Heart right ventricle (tissue), 16 donors: ENCODE measurements at regions not wholly inside any gene's neighbourhood (a gene's known extent, or its start where the extent isn't known, plus 50 kb on each side); places are given as distances from the start of the nearest gene placed in this dataset.

ENCODE experiments used
- ATAC-seq, 8 donors: fragments of 200-7000 bp; cut with Tn5 transposase; one replicate each; pipeline ENCODE4 v1.9.1; 2020; ENCODE audit warnings: mild to moderate bottlenecking in 8 of 8, moderate library complexity in 8 of 8, moderate number of reproducible peaks in 1 of 8
- DNase-seq, 2 donors: peaks; one replicate each; pipeline ENCODE4 v3.0.0-alpha.2; 2020
- H3K27ac ChIP-seq, 10 donors: fragments of 200-600 bp; sonication (generic) in 2 of 10; one replicate each; pipeline versions ENCODE4 v1.5.0 to v1.8.0; 2020 to 2022; ENCODE audit warnings: mild to moderate bottlenecking in 3 of 10
- H3K27me3 ChIP-seq, 7 donors: fragments of 200-600 bp; one replicate each; pipeline ENCODE4 v1.8.0; 2021 to 2022; ENCODE audit warnings: mild to moderate bottlenecking in 2 of 7
- H3K36me3 ChIP-seq, 9 donors: fragments of 200-600 bp; sonication (generic) in 1 of 9; one replicate each; pipeline versions ENCODE4 v1.5.0 to v1.8.0; 2020 to 2022; ENCODE audit warnings: mild to moderate bottlenecking in 2 of 9
- H3K4me1 ChIP-seq, 9 donors: fragments of 200-600 bp; sonication (generic) in 1 of 9; one replicate each; pipeline versions ENCODE4 v1.5.0 to v1.8.0; 2020 to 2022; ENCODE audit warnings: mild to moderate bottlenecking in 4 of 9
- H3K4me3 ChIP-seq, 10 donors: fragments of 200-600 bp; sonication (generic) in 2 of 10; one replicate each; pipeline versions ENCODE4 v1.5.0 to v1.8.0; 2020 to 2022; ENCODE audit warnings: mild to moderate bottlenecking in 7 of 10, moderate library complexity in 2 of 10
- H3K9me3 ChIP-seq, 11 donors: fragments of 200-600 bp in 10 of 11; sonication (generic) in 2 of 11; one replicate each; pipeline versions ENCODE4 v1.5.0 to v1.8.0; 2013 to 2022; ENCODE audit warnings: mild to moderate bottlenecking in 2 of 11, control low read depth in 1 of 11, moderate library complexity in 1 of 11
- CTCF ChIP-seq, 9 donors: fragments of 200-600 bp; sonication (generic) in 2 of 9; IDR thresholded peaks; one replicate each; pipeline versions ENCODE4 v1.5.0 to v1.8.0; 2021 to 2022; ENCODE audit warnings: antibody characterized with exemption in 9 of 9, mild to moderate bottlenecking in 5 of 9, moderate library complexity in 1 of 9
- WGBS, 2 donors: extraction: QIAGEN DNeasy Blood & Tissue Kit; methylation state at CpG; one replicate each; pipeline ENCODE4 v1.1.7; 2013; ENCODE audit warnings: inconsistent platforms in 1 of 2; 5-methylcytosine and 5-hydroxymethylcytosine counted together
- intact Hi-C, 10 donors: fragments of 100-400 bp; cut with DNase I; formaldehyde crosslinking; loops; one replicate each; pipeline versions ENCODE4 v1.11.1 to v1.14.2; 2022
- donor health status: Arrhythmogenic right ventricular cardiomyopathy.
- donor health status: ischemic (EF 13 %, LVEDD 7.1; RV severe dilation, severe dysfunction).
- donor health status: healthy with polysubstance abuse.
- donor health status: DM: no; HTN: yes; CAD: no.
- donor health status: DM: no; HTN: no; CAD: no.
- donor health status: ischemic (EF 25% LVEDD 6.9; RV normal size, moderate dysfunction).
- donor health status: ischemic (EF 25% LVEDD 5.7; RV mildly dilated, moderate dysfunction).
- donor health status: healthy.
- donor health status: DM: yes; HTN: yes; CAD: no.
- donor health status: Ischemic cardiomyopathy.
- donor health status: ischemic (EF 35%, LVEDD 5.7; RV mildly dilated, moderate dysfunction).
- donor health status: nonischemic (EF 11% LVEDD 7.7; RV severe dilation, severe dysfunction).
- donor health status: DM: yes; HTN: yes; CAD: no.
- donor health status: PGD.
- donor health status: ischemic (EF 29% LVEDD 5.4; RV normal size, mild dysfunction).
- donor health status: nonischemic (EF 23%, LVEDD 6.1; RV moderate dilation, normal function).

- Histone ChIP-seq H3K27ac (no peak overlapping the region), H3K36me3 (no peaks in the 10 kb centered on the region), H3K4me3 (no peak overlapping the region), H3K27me3 (no peaks in the 10 kb centered on the region), H3K4me1 (no peaks in the 10 kb centered on the region), H3K9me3 (peaks cover 0 to 5% (median 0%) of the 10 kb centered on the region in 11 donors)
- no peak for TF ChIP-seq CTCF (IDR thresholded peaks at IDR 0.05)
- DNase-seq (no peak), ATAC-seq (no peak)
- WGBS, 2 donors, result 80 to 83% methylated on average over 5 of the region's 5 CpGs
- intact Hi-C loops, result no loop called here
Observed at GRCh38 chr9:11349187-11349586, 736.4 kb upstream of the PTPRD start.

GRCh38 chr9:11352612-11353011 lies 739.8 kb upstream of the PTPRD start:
- DNase-seq (no peak), ATAC-seq (no peak)
- intact Hi-C loops, result no loop called here

GRCh38 chr9:11356067-11356466 lies 743.3 kb upstream of the PTPRD start:
- no peak overlapping the region for H3K4me3 ChIP-seq
- intact Hi-C loops, result no loop called here
- no peaks in the 10 kb centered on the region for H3K27me3 ChIP-seq
- no peak overlapping the region for H3K27ac ChIP-seq
- ATAC-seq, result no peak
- H3K9me3 ChIP-seq, result no peaks in the 10 kb centered on the region
- H3K4me1 ChIP-seq, result no peaks in the 10 kb centered on the region
- H3K36me3 ChIP-seq, result no peaks in the 10 kb centered on the region
- no peak for DNase-seq
- no peak for TF ChIP-seq CTCF (IDR thresholded peaks at IDR 0.05)

More at GRCh38 chr9:11352612-11353011, 739.8 kb upstream of the PTPRD start:
- Histone ChIP-seq H3K27ac (no peak overlapping the region), H3K27me3 (no peaks in the 10 kb centered on the region), H3K4me3 (no peak overlapping the region), H3K4me1 (no peaks in the 10 kb centered on the region), H3K9me3 (no peaks in the 10 kb centered on the region), H3K36me3 (no peaks in the 10 kb centered on the region)
- WGBS, 2 donors, result 48 to 67% methylated on average over 2 of the region's 2 CpGs
- no peak for TF ChIP-seq CTCF (IDR thresholded peaks at IDR 0.05)

- Histone ChIP-seq H3K36me3 (no peaks in the 10 kb centered on the region), H3K9me3 (no peaks in the 10 kb centered on the region), H3K27ac (no peak overlapping the region), H3K4me3 (no peak overlapping the region), H3K27me3 (no peaks in the 10 kb centered on the region), H3K4me1 (no peaks in the 10 kb centered on the region)
- intact Hi-C loops, result no loop called here
- ATAC-seq (no peak), DNase-seq (no peak)
- 63 to 64% methylated on average over 14 of the region's 14 CpGs for WGBS, 2 donors
- no peak for TF ChIP-seq CTCF (IDR thresholded peaks at IDR 0.05)
Observed at GRCh38 chr9:11366585-11367129, 753.9 kb upstream of the PTPRD start.
